IPS DF 4.7 (cell line): ENCODE measurements at regions not wholly inside any gene's neighbourhood (a gene's known extent, or its start where the extent isn't known, plus 50 kb on each side); places are given as distances from the start of the nearest gene placed in this dataset.
"Not testable (repeated sequence)": the region's sequence is repeated elsewhere in the genome, so short reads cannot be mapped to it uniquely, and the experiment has no call there.

Source experiments
- DNase-seq: peaks from one replicate; pipeline ENCODE4 v3.0.0-alpha.2; 2013; ENCODE audit warnings: low spot score; ENCODE audit errors: extremely low read depth

DNA sequence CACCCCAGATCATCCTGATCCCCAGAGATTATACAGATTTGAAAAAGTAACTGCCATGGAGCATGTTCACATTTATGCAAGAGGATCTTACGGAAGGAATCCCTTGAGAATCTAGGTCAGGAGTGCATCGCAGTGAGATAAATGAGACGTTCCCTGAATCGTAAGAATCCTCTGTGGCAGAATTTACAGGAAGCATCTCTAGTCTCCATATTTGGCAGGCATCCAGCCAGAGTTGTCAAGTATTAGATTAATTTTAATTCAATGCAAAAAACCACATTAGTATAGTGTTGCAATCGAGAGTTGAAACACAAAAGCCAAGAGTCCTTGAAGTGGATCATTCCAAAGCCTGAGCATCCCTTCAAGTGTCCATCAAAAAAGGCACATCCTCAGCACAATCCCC, 100.8 kb downstream of the RRAGC start:
- no peak for DNase-seq

DNA sequence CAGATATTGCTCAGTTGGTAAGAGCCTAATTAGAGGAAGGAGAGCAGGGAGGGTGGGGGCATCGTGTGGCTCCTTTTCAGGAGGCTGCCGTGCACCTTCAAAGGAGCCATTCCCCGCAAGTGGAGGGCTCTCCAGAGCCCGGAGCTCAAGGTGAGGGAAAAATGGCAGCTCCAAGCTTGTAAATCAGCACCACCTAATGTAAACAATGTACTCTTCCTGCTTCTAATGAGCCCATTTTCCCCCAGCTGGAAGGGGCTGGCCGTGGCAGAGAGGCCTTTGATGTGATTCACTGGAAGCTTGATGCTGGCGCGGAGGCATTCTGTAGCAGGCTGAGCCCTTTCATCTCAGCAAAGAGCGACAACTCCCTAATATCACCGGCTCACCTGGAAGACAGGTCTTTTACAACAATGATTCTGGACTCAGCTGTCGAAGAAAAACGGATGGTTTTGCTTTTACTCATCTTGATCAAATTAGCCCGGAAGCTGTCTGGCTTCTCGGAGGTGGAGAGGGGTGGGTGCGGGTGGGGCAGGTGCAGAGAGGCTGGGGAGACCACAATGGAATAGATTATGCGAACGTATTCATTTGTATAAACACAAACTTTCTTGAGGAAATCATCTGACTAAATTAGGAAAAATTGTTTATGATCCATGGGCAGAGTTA, 112.5 kb downstream of the RRAGC start:
- DNase-seq = no peak

GRCh38 chr1:38746402-38746935, 113.1 kb downstream of the RRAGC start:
- no peak for DNase-seq

GRCh38 chr1:38745476-38746401, 113.8 kb downstream of the RRAGC start:
- no peak for DNase-seq

- DNase-seq = no peak
Observed at GRCh38 chr1:38744452-38745350, 114.9 kb downstream of the RRAGC start.

- DNase-seq = no peak
Observed at GRCh38 chr1:38743184-38743583, 116.4 kb downstream of the RRAGC start.

GRCh38 chr1:38741341-38741740, 118.2 kb downstream of the RRAGC start:
- DNase-seq = no peak

DNA sequence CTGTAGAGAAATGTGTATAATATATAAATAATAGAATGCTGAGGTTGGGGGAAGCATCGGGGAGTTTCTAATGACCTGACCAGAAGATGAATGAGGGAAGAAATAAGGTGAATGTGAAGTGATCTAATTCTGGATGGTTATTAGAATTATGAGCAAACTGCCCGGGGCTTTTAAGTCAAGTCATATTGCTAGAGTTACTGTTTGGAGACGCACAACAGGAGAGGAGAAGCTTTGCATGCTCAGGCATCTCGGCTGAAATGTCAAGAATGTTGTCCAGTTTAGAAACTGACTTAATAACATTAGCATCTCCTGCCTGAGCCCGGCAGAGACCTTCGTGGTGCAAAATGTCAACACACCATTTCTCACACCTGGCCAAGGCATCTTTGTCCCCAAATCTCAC, 119.1 kb downstream of the RRAGC start:
- no peak for DNase-seq

GRCh38 chr1:38738207-38738606, 121.4 kb downstream of the RRAGC start:
- DNase-seq = no peak

GRCh38 chr1:38736399-38736798, 123.2 kb downstream of the RRAGC start:
- no peak for DNase-seq

GRCh38 chr1:38735651-38736161, 123.9 kb downstream of the RRAGC start:
- no peak for DNase-seq

GRCh38 chr1:38733761-38734160, 125.8 kb downstream of the RRAGC start:
- no peak for DNase-seq

DNA sequence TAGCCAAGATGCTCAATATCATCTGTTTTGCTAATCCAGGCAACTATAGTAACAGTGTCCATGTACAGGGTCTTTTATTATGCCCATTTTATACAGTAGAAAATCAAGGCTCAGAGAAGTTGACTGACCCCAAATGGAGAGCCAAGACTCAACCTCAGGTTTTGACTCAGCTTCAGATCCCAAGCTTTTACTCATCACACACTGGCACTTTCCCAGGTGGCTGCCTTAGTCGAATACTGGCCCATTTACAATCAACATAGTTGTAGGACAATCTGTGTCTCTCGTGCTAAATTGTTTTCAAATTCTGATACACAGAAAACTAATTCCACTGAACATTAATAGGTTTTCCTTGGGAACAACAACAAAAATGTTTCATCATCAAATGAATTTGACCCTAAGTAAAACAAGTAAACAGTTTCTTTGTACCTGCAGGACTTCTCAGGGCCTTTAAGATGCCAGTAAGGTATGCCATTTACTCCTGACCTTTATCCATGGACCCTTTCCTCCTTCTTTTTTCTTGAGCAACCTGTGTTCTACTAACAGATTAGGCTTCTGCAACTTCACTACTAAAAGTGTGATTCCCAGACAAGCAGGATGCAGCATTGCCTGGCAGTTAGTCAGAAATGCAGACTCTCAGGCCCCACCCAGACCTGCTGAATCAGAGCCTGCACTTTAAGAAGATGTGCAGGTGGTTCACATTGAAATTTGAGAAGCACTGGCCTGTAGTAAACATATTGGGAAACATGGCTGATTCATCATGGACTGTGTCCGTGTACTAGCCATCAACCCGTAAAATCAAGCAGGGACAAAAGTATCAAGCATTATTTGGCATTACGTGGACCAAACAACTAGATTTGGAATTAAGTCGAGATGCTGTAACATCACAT, 128.8 kb downstream of the RRAGC start:
- DNase-seq = no peak

- DNase-seq = no peak
Observed at GRCh38 chr1:38728585-38728908, 131.0 kb downstream of the RRAGC start.

GRCh38 chr1:38727684-38728584, 131.6 kb downstream of the RRAGC start:
- no peak for DNase-seq

GRCh38 chr1:38725321-38725961, 134.1 kb downstream of the RRAGC start:
- DNase-seq = not testable (repeated sequence)

DNA sequence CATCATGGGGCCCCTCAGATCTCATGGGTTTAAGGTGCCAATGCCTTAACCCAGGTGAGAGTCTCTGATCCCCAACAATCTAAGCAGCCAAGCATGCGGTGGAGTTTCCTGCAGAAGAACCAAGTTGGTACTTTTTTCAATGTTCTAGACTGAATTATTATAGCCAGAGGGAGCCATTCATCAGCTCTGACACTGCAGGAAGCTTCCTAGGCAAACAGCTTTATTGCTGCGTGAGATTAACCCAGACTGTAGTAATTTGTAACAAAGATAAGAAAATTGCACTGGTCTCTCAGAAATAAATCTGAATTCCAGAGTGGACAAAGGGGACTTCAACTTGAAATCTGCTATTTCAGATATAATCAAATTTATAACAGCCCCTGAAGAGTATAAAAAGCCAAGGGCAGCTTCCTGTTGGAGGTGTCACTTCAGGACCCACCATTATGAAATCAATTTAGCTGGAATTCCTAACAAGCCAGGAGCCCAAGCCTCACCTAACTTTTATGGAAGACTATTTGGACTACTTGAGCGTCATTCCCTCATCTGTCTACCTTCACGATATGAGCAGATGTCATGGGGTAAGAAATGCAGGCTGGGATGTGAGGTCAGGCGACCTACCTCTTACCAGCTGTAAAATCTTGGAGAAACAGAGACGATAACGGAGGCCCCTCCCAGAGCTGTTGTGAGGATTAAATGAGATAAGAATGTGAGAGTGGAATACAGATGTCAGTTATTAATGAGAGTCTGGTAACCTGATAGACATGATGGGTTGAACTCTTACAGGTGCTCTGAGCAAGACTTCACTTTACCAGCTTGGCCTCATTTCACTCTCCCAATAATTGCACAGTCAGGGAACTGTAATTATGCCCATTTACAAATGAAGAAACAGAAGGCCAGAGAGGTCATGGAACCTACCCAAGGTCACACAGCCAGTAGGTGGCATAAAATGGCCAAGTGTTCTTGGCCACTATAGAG, 135.1 kb downstream of the RRAGC start:
- DNase-seq = no peak

- DNase-seq = no peak
Observed at GRCh38 chr1:38721816-38722215, 137.8 kb downstream of the RRAGC start.
